HCT116 (cell line): ENCODE measurements at regions not wholly inside any gene's neighbourhood (a gene's known extent, or its start where the extent isn't known, plus 50 kb on each side); places are given as distances from the start of the nearest gene placed in this dataset.

Experiments used
- ATAC-seq: fragments of 200-7000 bp; cut with Tn5 transposase; 2 replicates; pipeline ENCODE4 v1.9.1; 2020; ENCODE audit warnings: mild to moderate bottlenecking, moderate library complexity
- BruUV-seq: library from RNA; stranded (reverse); fragments of 400-500 nt; replicated peaks from 2 replicates; lab custom pipeline; 2021; lab: Mats Ljungman, UMichigan
- CTCF ChIA-PET: fragments of 300-600 bp; sonication (Branson Sonifier 250); formaldehyde crosslinking; loops from one replicate; lab custom pipeline; 2021; ENCODE audit warnings: antibody characterized with exemption; lab: Charles Lee
- POLR2A ChIA-PET: fragments of 300-600, 350-600 bp; sonication (Branson Sonifier 250); formaldehyde crosslinking; loops from one replicate; lab custom pipeline; 2021; ENCODE audit warnings: antibody characterized with exemption; lab: Charles Lee
- RAD21 ChIA-PET, 2 experiments: fragments of 300-600 bp; sonication (Branson Sonifier 250); formaldehyde crosslinking; loops; one replicate each; lab custom pipeline; 2023; ENCODE audit warnings: low total read pairs in 2 of 2; ENCODE audit not compliant: uncharacterized antibody in 2 of 2, unreplicated experiment in 2 of 2, low non-redundant PET in 1 of 2; lab: Charles Lee
- DNase-seq: peaks from one replicate; pipeline ENCODE4 v3.0.0-alpha.2; 2010; ENCODE audit warnings: low read depth, low spot score
- H2AFZ ChIP-seq: fragments of 200-600 bp; shearing (Covaris generic), sonication (generic); 2 replicates; pipeline ENCODE4 v1.6.1; 2017; ENCODE audit warnings: low read depth, mixed run types, mixed read lengths, antibody characterized with exemption, low read length; ENCODE audit not compliant: poor library complexity, severe bottlenecking
- H3K27ac ChIP-seq: 2 replicates; pipeline ENCODE4 v1.5.1; 2012; ENCODE audit warnings: low read depth, low read length
- H3K27me3 ChIP-seq: fragments of 200-600 bp; sonication (generic); 2 replicates; pipeline ENCODE4 v1.6.1; 2016; ENCODE audit warnings: mixed run types, low read length, mixed read lengths; ENCODE audit not compliant: insufficient read depth
- H3K36me3 ChIP-seq, 2 experiments: fragments of 200-500 bp in 1 of 2; fragments of 200-600 bp in 1 of 2; sonication (Bioruptor generic) in 1 of 2; sonication (generic) in 1 of 2; 2 replicates each; pipeline versions ENCODE4 v1.5.1 to v1.6.1; 2014 to 2016; ENCODE audit warnings: low read length in 2 of 2, inconsistent platforms in 1 of 2, mixed read lengths in 1 of 2, mixed run types in 1 of 2; ENCODE audit not compliant: insufficient read depth in 2 of 2, control insufficient read depth in 1 of 2
- H3K4me1 ChIP-seq, 2 experiments: fragments of 200-600 bp in 1 of 2; sonication (generic) in 1 of 2; 2 replicates each; pipeline versions ENCODE4 v1.5.1 to v1.6.1; 2012 to 2017; ENCODE audit warnings: low read length in 2 of 2, inconsistent platforms in 1 of 2, mild to moderate bottlenecking in 1 of 2, mixed read lengths in 1 of 2, mixed run types in 1 of 2, moderate library complexity in 1 of 2; ENCODE audit not compliant: insufficient read depth in 2 of 2, control insufficient read depth in 1 of 2
- H3K4me2 ChIP-seq: fragments of 200-600 bp; sonication (generic); 2 replicates; pipeline ENCODE4 v1.6.1; 2017; ENCODE audit warnings: mixed run types, low read length, mixed read lengths
- H3K4me3 ChIP-seq, 2 experiments: fragments of 200-600 bp in 1 of 2; sonication (generic) in 1 of 2; replicated peaks in 1 of 2; 2 replicates each; pipeline ENCODE4 v1.5.1; 2011 to 2016; ENCODE audit warnings: low read length in 2 of 2, control low read depth in 1 of 2, low read depth in 1 of 2, mild to moderate bottlenecking in 1 of 2, mixed read lengths in 1 of 2, mixed run types in 1 of 2
- H3K79me2 ChIP-seq: fragments of 200-600 bp; sonication (generic); 2 replicates; pipeline ENCODE4 v1.6.1; 2017; ENCODE audit warnings: mild to moderate bottlenecking, mixed run types, low read length, moderate library complexity, mixed read lengths; ENCODE audit not compliant: insufficient read depth
- H3K9ac ChIP-seq: fragments of 200-600 bp; sonication (generic); 2 replicates; pipeline ENCODE4 v1.6.1; 2016; ENCODE audit warnings: low read length, mixed read lengths
- H3K9me2 ChIP-seq: fragments of 200-600 bp; sonication (generic), shearing (Covaris generic); 2 replicates; pipeline ENCODE4 v1.6.1; 2017; ENCODE audit warnings: mixed run types, mild to moderate bottlenecking, moderate library complexity; ENCODE audit not compliant: insufficient read depth
- H3K9me3 ChIP-seq, 2 experiments: fragments of 200-500 bp in 1 of 2; fragments of 200-600 bp in 1 of 2; sonication (Bioruptor generic) in 1 of 2; sonication (generic) in 1 of 2; 2 replicates each; pipeline ENCODE4 v1.6.1; 2014 to 2017; ENCODE audit warnings: low read length in 2 of 2, mixed read lengths in 2 of 2, inconsistent platforms in 1 of 2, low read depth in 1 of 2, mild to moderate bottlenecking in 1 of 2, mixed run types in 1 of 2, moderate library complexity in 1 of 2; ENCODE audit not compliant: control insufficient read depth in 1 of 2, insufficient read depth in 1 of 2
- H4K20me1 ChIP-seq: fragments of 200-600 bp; sonication (generic), shearing (Covaris generic); 2 replicates; pipeline ENCODE4 v1.6.1; 2017; ENCODE audit warnings: mixed run types, mild to moderate bottlenecking, moderate library complexity; ENCODE audit not compliant: insufficient read depth
- ATF3 ChIP-seq: IDR thresholded peaks from 2 replicates; pipeline ENCODE4 v1.6.1; 2012
- CBX3 ChIP-seq: IDR thresholded peaks from 2 replicates; pipeline ENCODE4 v1.6.1; 2012; ENCODE audit warnings: low read depth
- CEBPB ChIP-seq: IDR thresholded peaks from 2 replicates; pipeline ENCODE4 v1.6.1; 2012; ENCODE audit warnings: low read depth
- EZH2phosphoT487 ChIP-seq: fragments of 200-600 bp; IDR thresholded peaks from 2 replicates; pipeline ENCODE4 v1.6.1; 2018; ENCODE audit warnings: antibody characterized with exemption, borderline replicate concordance
- FOSL1 ChIP-seq: IDR thresholded peaks from 2 replicates; pipeline ENCODE4 v1.6.1; 2012; ENCODE audit warnings: low read depth
- POLR2AphosphoS5 ChIP-seq: IDR thresholded peaks from 2 replicates; pipeline ENCODE4 v1.6.1; 2011; ENCODE audit warnings: mild to moderate bottlenecking, low read depth, low read length, moderate library complexity
- RAD21 ChIP-seq: IDR thresholded peaks from 2 replicates; pipeline ENCODE4 v1.6.1; 2012; ENCODE audit warnings: low read depth, mild to moderate bottlenecking
- SP1 ChIP-seq: IDR thresholded peaks from 2 replicates; pipeline ENCODE4 v1.6.1; 2012; ENCODE audit warnings: low read depth
- ZBTB33 ChIP-seq: IDR thresholded peaks from 2 replicates; pipeline ENCODE4 v1.6.1; 2011; ENCODE audit warnings: mild to moderate bottlenecking, low read length, moderate library complexity; ENCODE audit not compliant: insufficient replicate concordance; ENCODE audit errors: extremely low read depth
- intact Hi-C: fragments of 100-400 bp; cut with micrococcal nuclease; formaldehyde crosslinking; loops from 2 replicates; pipeline ENCODE4 v1.10.0; 2022

- H2AFZ ChIP-seq: no peak overlapping the region
Measured at GRCh38 chr6:25005010-25005409, 69.2 kb upstream of the RIPOR2 start.

More at GRCh38 chr6:25005010-25005409, 69.2 kb upstream of the RIPOR2 start:
- ChIA-PET CTCF (interaction anchor here (1.2 to 1.5 kb wide), 2 partner anchors 13 kb away, joined by 3 to 4 read pairs; no protein-coding TSS in a partner anchor), POLR2A (no interaction called here), RAD21 (no interaction called here)
- ATAC-seq (no peak), DNase-seq (no peak)
- H3K9me2 ChIP-seq: no peaks in the 10 kb centered on the region
- BruUV-seq: no TSS peak
- no peak overlapping the region for H3K27ac ChIP-seq
- no peaks in the 10 kb centered on the region for H4K20me1 ChIP-seq
- no peaks in the 10 kb centered on the region for H3K9me3 ChIP-seq
- H3K4me1 ChIP-seq: peaks cover 7 to 12% of the 10 kb centered on the region in 2 experiments; a peak in 3 of 4 replicates
- no peaks in the 10 kb centered on the region for H3K36me3 ChIP-seq
- H3K4me2 ChIP-seq: no peak overlapping the region
- H3K79me2 ChIP-seq: no peaks in the 10 kb centered on the region
- no peaks in the 10 kb centered on the region for H3K27me3 ChIP-seq
- TF ChIP-seq POLR2AphosphoS5 (no peak), ATF3 (no peak), EZH2phosphoT487 (no peak), ZBTB33 (no peak), SP1 (no peak), RAD21 (no peak), CBX3 (no peak), CEBPB (no peak), FOSL1 (no peak)
- TF ChIP-seq, all 23 proteins: peak for 0
- intact Hi-C loops: no loop called here
- Histone ChIP-seq H3K4me3 (no peak overlapping the region), H3K9ac (no peak overlapping the region)
